ENCODE measurements at regions not wholly inside any gene's neighbourhood (a gene's known extent, or its start where the extent isn't known, plus 50 kb on each side); places are given as distances from the start of the nearest gene placed in this dataset.

DNA sequence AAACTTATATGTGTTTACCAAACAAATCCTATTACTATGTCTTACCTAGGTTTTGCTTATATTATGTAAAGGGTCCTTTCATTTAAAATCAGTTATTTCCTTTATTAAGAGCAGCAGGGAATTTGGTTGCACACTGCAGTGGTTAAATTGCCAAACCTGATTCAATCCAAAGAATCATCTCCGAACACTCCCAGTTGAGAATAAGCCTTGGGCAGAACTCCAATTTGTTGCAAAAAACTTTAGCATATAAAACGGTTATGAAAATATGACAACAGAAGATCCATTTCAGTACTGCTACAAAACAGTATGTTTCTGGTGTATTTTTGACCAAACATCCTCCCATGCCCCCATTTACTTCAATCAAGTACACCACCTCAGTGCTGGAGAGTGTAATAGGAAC lies 587.0 kb upstream of the GRAMD2B start:
- no peaks in the 10 kb centered on the region for H3K4me1 Mint-ChIP-seq (ENCODE audit: low read depth)
- H3K27ac Mint-ChIP-seq, result no peak overlapping the region
- no peaks in the 10 kb centered on the region for H3K27me3 Mint-ChIP-seq (ENCODE audit: insufficient read depth)
- TF ChIP-seq CTCF (IDR thresholded peaks at IDR 0.05), result no peak
- no peak overlapping the region for H3K4me3 Mint-ChIP-seq
- H3K36me3 Mint-ChIP-seq (ENCODE audit: low read depth), result peaks cover 9% of the 10 kb centered on the region; the same call in 1 of the 2 replicates
- DNase-seq, result no peak
- peaks cover 9% of the 10 kb centered on the region for H3K9me3 Mint-ChIP-seq

GRCh38 chr5:125837866-125838265 lies 585.3 kb upstream of the GRAMD2B start:
- H3K27ac Mint-ChIP-seq, result no peak overlapping the region
- no peak for DNase-seq
- H3K9me3 Mint-ChIP-seq, result peaks cover 25% of the 10 kb centered on the region

DNA sequence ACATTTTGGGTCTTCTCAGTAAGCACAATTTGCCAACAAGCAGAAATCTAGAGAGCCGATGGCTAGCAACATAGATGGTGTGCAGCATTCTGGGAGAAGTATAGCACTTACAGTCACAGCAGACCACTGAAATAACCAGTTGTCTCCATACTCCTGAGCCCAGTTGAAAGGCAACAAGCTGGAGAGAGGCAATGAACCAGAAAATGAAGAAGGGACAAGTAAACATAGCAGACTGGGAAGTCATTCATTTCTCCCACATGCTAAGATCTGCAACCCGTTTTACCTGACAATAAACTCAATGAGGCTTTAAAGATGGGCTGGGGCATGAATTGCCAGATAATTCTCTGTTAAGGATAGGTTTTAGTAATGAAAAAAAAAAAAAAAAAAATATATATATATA lies 575.6 kb upstream of the GRAMD2B start:
- no peaks in the 10 kb centered on the region for H3K27me3 Mint-ChIP-seq (ENCODE audit: insufficient read depth)
- no peak overlapping the region for H3K4me3 Mint-ChIP-seq
- no peak for DNase-seq
- peaks cover 28% of the 10 kb centered on the region for H3K9me3 Mint-ChIP-seq
- no peaks in the 10 kb centered on the region for H3K4me1 Mint-ChIP-seq (ENCODE audit: low read depth)
- no peak overlapping the region for H3K27ac Mint-ChIP-seq
- TF ChIP-seq CTCF (IDR thresholded peaks at IDR 0.05), result no peak
- H3K36me3 Mint-ChIP-seq (ENCODE audit: low read depth), result no peaks in the 10 kb centered on the region

More at GRCh38 chr5:125837866-125838265, 585.3 kb upstream of the GRAMD2B start:
- TF ChIP-seq CTCF (IDR thresholded peaks at IDR 0.05), result no peak
- H3K4me3 Mint-ChIP-seq, result no peak overlapping the region
- H3K27me3 Mint-ChIP-seq (ENCODE audit: insufficient read depth), result no peaks in the 10 kb centered on the region
- no peaks in the 10 kb centered on the region for H3K4me1 Mint-ChIP-seq (ENCODE audit: low read depth)
- peaks cover 4% of the 10 kb centered on the region; the same call in 1 of the 2 replicates for H3K36me3 Mint-ChIP-seq (ENCODE audit: low read depth)

DNA sequence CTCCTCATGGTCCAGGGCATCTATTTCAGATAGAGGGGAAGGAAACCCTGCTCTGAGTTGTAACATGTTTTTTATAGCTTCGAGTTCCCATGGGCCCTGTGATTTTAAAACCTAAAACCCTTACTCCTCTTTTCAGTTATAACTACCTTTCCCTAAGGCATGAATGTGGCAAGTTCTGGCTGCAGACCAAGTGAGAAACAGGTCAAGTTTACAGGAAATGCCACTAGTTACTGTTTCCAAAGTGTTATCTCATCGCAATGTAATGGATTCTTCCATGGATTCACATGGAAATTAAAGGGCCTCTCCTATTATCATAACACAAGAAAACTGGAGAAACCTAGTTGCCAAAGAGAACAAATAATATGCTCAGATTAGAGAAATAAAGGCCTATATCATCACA lies 574.5 kb upstream of the GRAMD2B start:
- Mint-ChIP-seq H3K4me3 (no peak overlapping the region), H3K27me3 (ENCODE audit: insufficient read depth) (no peaks in the 10 kb centered on the region)
- DNase-seq, result no peak

DNA sequence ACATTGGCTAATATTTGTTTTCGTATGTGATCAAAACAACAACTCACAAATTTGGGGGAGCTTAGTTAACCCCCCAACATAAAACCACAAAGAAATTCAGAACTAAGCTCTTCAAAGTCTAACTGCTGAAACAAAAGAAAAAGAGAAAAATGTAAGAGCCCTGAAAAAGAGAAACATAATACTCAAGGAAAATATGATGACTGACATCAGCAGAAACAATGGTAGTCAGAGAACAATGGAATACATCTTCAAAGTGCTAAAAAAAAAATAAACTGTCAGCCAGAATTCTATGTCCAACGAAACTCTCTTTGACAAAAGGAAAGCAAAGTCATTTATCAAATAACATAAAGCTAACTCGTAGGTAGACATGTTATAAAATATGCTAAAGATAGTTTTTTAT lies 566.3 kb upstream of the GRAMD2B start:
- TF ChIP-seq CTCF (IDR thresholded peaks at IDR 0.05), result no peak
- Mint-ChIP-seq H3K36me3 (ENCODE audit: low read depth) (no peaks in the 10 kb centered on the region), H3K27me3 (ENCODE audit: insufficient read depth) (no peaks in the 10 kb centered on the region), H3K27ac (no peak overlapping the region), H3K4me1 (ENCODE audit: low read depth) (no peaks in the 10 kb centered on the region), H3K4me3 (no peak overlapping the region), H3K9me3 (peaks cover 21% of the 10 kb centered on the region)
- DNase-seq, result no peak

More for the DNA sequence above, 574.5 kb upstream of the GRAMD2B start:
- H3K27ac Mint-ChIP-seq, result no peak overlapping the region
- no peak for TF ChIP-seq CTCF (IDR thresholded peaks at IDR 0.05)
- H3K36me3 Mint-ChIP-seq (ENCODE audit: low read depth), result no peaks in the 10 kb centered on the region
- H3K4me1 Mint-ChIP-seq (ENCODE audit: low read depth), result no peaks in the 10 kb centered on the region
- H3K9me3 Mint-ChIP-seq, result peaks cover 16% of the 10 kb centered on the region

- no peak for TF ChIP-seq CTCF (IDR thresholded peaks at IDR 0.05)
- H3K36me3 Mint-ChIP-seq (ENCODE audit: low read depth), result no peaks in the 10 kb centered on the region
- H3K4me3 Mint-ChIP-seq, result no peak overlapping the region
- H3K4me1 Mint-ChIP-seq (ENCODE audit: low read depth), result no peaks in the 10 kb centered on the region
- no peak for DNase-seq
- H3K27ac Mint-ChIP-seq, result no peak overlapping the region
- H3K27me3 Mint-ChIP-seq (ENCODE audit: insufficient read depth), result no peaks in the 10 kb centered on the region
- peaks cover 23% of the 10 kb centered on the region for H3K9me3 Mint-ChIP-seq
These were observed 559.6 kb upstream of the GRAMD2B start for GRCh38 chr5:125863579-125863978.

Data from HFFc6 (cell line).